Tibial artery (tissue), 4 donors: ENCODE measurements at regions not wholly inside any gene's neighbourhood (a gene's known extent, or its start where the extent isn't known, plus 50 kb on each side); places are given as distances from the start of the nearest gene placed in this dataset.

Source experiments
- DNase-seq, 2 donors: peaks; one replicate each; pipeline ENCODE4 v3.0.0-alpha.2; 2019
- H3K27ac ChIP-seq, 2 donors: fragments of 200-600 bp; sonication (generic) in 1 of 2; 1 replicate in 1 of 2; 2 replicates in 1 of 2; pipeline ENCODE4 v1.5.1; 2018 to 2019; ENCODE audit warnings: mild to moderate bottlenecking in 1 of 2
- H3K27me3 ChIP-seq, 2 donors: fragments of 200-600 bp; sonication (generic) in 1 of 2; one replicate each; pipeline versions ENCODE4 v1.5.1 to v1.6.0; 2016 to 2019
- H3K36me3 ChIP-seq, 3 donors: fragments of 200-600 bp; sonication (generic) in 2 of 3; one replicate each; pipeline ENCODE4 v1.5.1; 2016 to 2019; ENCODE audit warnings: mild to moderate bottlenecking in 2 of 3
- H3K4me1 ChIP-seq, 4 donors: fragments of 200-600 bp; sonication (generic) in 2 of 4; 1 replicate in 3 of 4; 2 replicates in 1 of 4; pipeline ENCODE4 v1.5.1; 2016 to 2019
- H3K4me3 ChIP-seq, 2 donors: fragments of 200-600 bp; sonication (generic) in 1 of 2; 1 replicate in 1 of 2; 2 replicates in 1 of 2; pipeline ENCODE4 v1.5.1; 2018 to 2019; ENCODE audit warnings: mild to moderate bottlenecking in 2 of 2
- H3K9me3 ChIP-seq, 3 donors: fragments of 200-600 bp; sonication (generic) in 1 of 3; one replicate each; pipeline ENCODE4 v1.5.1; 2016 to 2019
- intact Hi-C: fragments of 100-400 bp; cut with DNase I; formaldehyde crosslinking; loops from one replicate; pipeline ENCODE4 v1.15.0; 2023; ENCODE audit warnings: low total_unique reads
- TF ChIP-seq, protein P1 (sequence below), 2 experiments: fragments of 200-600 bp in 1 of 2; fragments of 450-650 bp in 1 of 2; IDR thresholded peaks; one replicate each; pipeline ENCODE4 v1.5.1; 2017 to 2019; ENCODE audit warnings: antibody characterized with exemption in 2 of 2, mild to moderate bottlenecking in 1 of 2, moderate library complexity in 1 of 2

DNA sequence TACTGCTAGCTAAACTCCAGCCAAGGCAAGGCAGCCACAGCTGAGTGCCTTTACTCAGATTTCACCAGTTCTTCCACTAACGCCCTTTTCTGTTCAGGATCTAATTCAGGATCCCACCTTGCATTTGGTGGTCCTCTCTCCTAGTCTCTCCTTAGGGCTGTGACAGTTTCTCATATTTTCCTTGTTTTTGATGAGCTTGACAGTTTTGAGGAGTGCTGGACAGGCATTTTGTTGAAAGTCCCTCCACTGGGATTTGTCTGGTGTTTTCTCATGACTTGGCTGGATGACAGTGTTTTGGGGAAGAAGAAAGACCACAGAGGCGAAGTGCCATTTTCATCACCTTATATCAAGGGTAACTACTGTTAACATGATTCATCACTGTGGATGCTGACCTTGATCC, 162.3 kb upstream of the TSC22D1 start:
- DNase-seq = no peak
- Histone ChIP-seq H3K27ac (no peak overlapping the region), H3K4me3 (no peak overlapping the region), H3K36me3 (no peaks in the 10 kb centered on the region), H3K27me3 (no peaks in the 10 kb centered on the region), H3K9me3 (no peaks in the 10 kb centered on the region), H3K4me1 (peaks cover 0 to 8% (median 4%) of the 10 kb centered on the region in 4 donors)
- intact Hi-C loops = no loop called here
- TF ChIP-seq, protein P1, sequence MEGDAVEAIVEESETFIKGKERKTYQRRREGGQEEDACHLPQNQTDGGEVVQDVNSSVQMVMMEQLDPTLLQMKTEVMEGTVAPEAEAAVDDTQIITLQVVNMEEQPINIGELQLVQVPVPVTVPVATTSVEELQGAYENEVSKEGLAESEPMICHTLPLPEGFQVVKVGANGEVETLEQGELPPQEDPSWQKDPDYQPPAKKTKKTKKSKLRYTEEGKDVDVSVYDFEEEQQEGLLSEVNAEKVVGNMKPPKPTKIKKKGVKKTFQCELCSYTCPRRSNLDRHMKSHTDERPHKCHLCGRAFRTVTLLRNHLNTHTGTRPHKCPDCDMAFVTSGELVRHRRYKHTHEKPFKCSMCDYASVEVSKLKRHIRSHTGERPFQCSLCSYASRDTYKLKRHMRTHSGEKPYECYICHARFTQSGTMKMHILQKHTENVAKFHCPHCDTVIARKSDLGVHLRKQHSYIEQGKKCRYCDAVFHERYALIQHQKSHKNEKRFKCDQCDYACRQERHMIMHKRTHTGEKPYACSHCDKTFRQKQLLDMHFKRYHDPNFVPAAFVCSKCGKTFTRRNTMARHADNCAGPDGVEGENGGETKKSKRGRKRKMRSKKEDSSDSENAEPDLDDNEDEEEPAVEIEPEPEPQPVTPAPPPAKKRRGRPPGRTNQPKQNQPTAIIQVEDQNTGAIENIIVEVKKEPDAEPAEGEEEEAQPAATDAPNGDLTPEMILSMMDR (IDR thresholded peaks at IDR 0.05) = no peak

DNA sequence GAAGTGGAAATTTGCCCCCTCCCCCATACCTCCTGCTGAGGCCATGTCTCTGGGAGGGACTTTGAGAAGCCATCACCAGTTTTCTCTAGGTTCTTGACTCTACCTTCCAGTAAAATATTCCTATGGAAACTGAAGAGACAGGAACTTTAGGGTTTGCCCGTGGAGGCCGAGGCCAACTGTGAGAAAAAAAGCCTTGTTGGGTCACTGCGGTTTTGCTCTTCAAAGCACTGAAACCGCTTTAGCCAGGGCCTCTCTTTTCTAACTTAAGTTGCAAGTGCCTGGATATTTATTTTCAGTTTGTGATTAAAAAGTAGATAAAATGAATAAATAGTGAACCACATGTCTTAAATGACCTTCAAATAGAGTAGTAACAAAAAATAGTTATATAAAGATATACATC, 159.7 kb upstream of the TSC22D1 start:
- no peak for DNase-seq
- intact Hi-C loops = no loop called here
- TF ChIP-seq, protein P1 (IDR thresholded peaks at IDR 0.05) = no peak
- Histone ChIP-seq H3K36me3 (no peaks in the 10 kb centered on the region), H3K9me3 (no peaks in the 10 kb centered on the region), H3K27ac (no peak overlapping the region), H3K27me3 (no peaks in the 10 kb centered on the region), H3K4me1 (peaks cover 0 to 8% (median 4%) of the 10 kb centered on the region in 4 donors), H3K4me3 (no peak overlapping the region)

DNA sequence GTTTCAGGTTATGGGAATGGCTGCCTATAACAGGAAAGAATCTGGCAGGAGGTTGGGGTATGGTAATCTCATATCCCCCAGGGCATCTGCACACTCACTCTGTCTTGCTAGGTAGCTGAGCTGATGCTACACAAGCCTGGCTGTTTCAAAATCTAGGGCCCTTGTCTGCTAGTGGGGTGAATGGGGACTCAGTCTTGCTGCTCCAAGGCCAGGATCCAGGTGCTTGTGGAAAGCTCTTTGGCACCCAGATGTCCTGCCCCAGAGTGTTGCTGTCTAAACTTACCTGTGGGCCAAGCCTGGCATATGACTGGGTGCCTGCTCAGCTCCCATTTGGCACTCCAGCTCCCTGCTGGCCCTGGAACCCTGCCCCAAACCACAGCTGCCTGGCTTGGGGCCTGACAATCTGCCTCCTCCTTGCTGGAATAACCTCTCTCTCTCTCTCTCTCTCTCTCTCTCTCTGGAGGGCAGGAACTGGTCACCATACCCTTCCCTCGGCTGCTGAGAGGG, 158.1 kb upstream of the TSC22D1 start:
- no peak for DNase-seq

DNA sequence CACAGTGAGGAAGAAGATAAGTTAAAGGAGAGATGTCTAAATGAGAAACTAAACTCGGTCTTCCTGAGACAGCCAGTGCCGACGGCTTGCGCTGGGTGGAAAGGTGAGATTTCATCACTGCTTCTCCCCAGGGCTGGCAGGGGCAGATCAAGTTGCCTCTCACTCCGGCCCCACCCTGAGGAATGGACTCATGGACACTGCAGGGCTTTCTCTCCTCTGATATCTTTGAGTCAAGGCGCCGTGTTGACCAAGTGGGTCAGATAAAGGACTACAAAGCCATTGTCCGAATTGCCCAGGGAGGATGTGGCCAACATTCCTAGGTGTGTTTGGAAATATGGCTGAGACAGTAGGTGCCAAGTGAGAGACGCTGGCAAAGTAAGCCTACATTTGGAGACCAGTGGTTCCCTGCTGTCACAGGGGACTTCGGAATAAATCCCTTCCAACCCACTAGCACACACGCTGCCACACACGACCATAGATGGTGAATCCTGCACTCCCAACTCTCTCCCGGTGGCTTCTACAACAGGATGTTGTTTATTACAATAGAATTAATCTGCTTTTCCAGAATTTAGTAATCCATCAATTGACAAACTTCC, 156.5 kb upstream of the TSC22D1 start:
- intact Hi-C loops = no loop called here
- TF ChIP-seq, protein P1 (IDR thresholded peaks at IDR 0.05) = no peak

More for the DNA sequence above, 158.1 kb upstream of the TSC22D1 start:
- no peaks in the 10 kb centered on the region for H3K36me3 ChIP-seq
- intact Hi-C loops = no loop called here
- TF ChIP-seq, protein P1 (IDR thresholded peaks at IDR 0.05) = no peak
- H3K27ac ChIP-seq = no peak overlapping the region
- no peak overlapping the region for H3K4me3 ChIP-seq
- no peaks in the 10 kb centered on the region for H3K27me3 ChIP-seq
- peaks cover 0 to 8% (median 4%) of the 10 kb centered on the region in 4 donors for H3K4me1 ChIP-seq
- H3K9me3 ChIP-seq = no peaks in the 10 kb centered on the region

DNA sequence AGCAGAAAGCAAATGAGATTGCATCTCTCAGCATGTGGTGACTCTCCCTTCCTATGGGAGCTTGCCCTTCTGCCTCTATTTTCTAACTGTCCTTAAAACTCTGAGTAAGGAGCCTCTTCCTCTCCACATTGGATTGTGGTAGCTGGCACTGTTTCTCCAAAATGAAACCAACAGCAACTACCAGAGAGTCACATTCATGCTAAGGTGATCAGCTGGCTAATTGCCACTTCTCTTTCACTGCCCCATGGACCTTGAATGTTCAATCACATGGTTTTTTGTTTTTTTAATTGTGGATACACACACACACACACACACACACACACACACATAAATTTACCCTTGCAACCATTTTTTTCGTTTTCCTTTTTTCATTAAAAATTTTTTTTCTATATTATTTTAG, 154.7 kb upstream of the TSC22D1 start:
- Histone ChIP-seq H3K27me3 (no peaks in the 10 kb centered on the region), H3K27ac (no peak overlapping the region), H3K36me3 (no peaks in the 10 kb centered on the region), H3K4me3 (no peak overlapping the region), H3K9me3 (no peaks in the 10 kb centered on the region), H3K4me1 (peaks cover 0 to 8% (median 4%) of the 10 kb centered on the region in 4 donors)
- TF ChIP-seq, protein P1 (IDR thresholded peaks at IDR 0.05) = no peak
- intact Hi-C loops = no loop called here
- no peak for DNase-seq

More for the DNA sequence above, 156.5 kb upstream of the TSC22D1 start:
- peaks cover 0 to 8% (median 4%) of the 10 kb centered on the region in 4 donors for H3K4me1 ChIP-seq
- H3K9me3 ChIP-seq = no peaks in the 10 kb centered on the region
- DNase-seq = no peak
- H3K27ac ChIP-seq = no peak overlapping the region
- no peaks in the 10 kb centered on the region for H3K27me3 ChIP-seq
- H3K4me3 ChIP-seq = no peak overlapping the region
- H3K36me3 ChIP-seq = no peaks in the 10 kb centered on the region
